HG03064 (cell line): ENCODE measurements at regions not wholly inside any gene's neighbourhood (a gene's known extent, or its start where the extent isn't known, plus 50 kb on each side); places are given as distances from the start of the nearest gene placed in this dataset.

Experiments used
- ATAC-seq: cut with Tn5 transposase; IDR thresholded peaks from one replicate; pipeline ENCODE4 v1.9.1; 2021; ENCODE audit warnings: low read depth; ENCODE audit not compliant: unreplicated experiment

GRCh38 chr13:21814604-21815003, 143.7 kb downstream of the FGF9 start:
- no peak for ATAC-seq

GRCh38 chr13:21817878-21818277, 147.0 kb downstream of the FGF9 start:
- no peak for ATAC-seq

GRCh38 chr13:21822029-21822428, 151.2 kb downstream of the FGF9 start:
- ATAC-seq, result no peak

GRCh38 chr13:21823416-21823815, 152.5 kb downstream of the FGF9 start:
- ATAC-seq, result no peak

GRCh38 chr13:21823949-21824348, 153.1 kb downstream of the FGF9 start:
- ATAC-seq, result no peak

GRCh38 chr13:21825186-21825585, 154.3 kb downstream of the FGF9 start:
- no peak for ATAC-seq

- ATAC-seq, result no peak
Observed at GRCh38 chr13:21825801-21826200, 154.9 kb downstream of the FGF9 start.

- ATAC-seq, result no peak
Observed at GRCh38 chr13:21826214-21827015, 155.5 kb downstream of the FGF9 start.

- no peak for ATAC-seq
Observed at GRCh38 chr13:21831654-21832324, 160.9 kb downstream of the FGF9 start.

GRCh38 chr13:21833921-21834320, 163.0 kb downstream of the FGF9 start:
- no peak for ATAC-seq

- ATAC-seq, result no peak
Observed at GRCh38 chr13:21834521-21834920, 163.6 kb downstream of the FGF9 start.

- no peak for ATAC-seq
Observed at GRCh38 chr13:21837288-21837687, 166.4 kb downstream of the FGF9 start.

GRCh38 chr13:21837841-21838551, 167.1 kb downstream of the FGF9 start:
- ATAC-seq, result no peak

- no peak for ATAC-seq
Observed at GRCh38 chr13:21846605-21847004, 175.7 kb downstream of the FGF9 start.

- ATAC-seq, result peak; percentile 85
Observed at GRCh38 chr13:21849323-21849722, 178.4 kb downstream of the FGF9 start.

- ATAC-seq, result no peak
Observed at GRCh38 chr13:21850013-21851006, 179.4 kb downstream of the FGF9 start.

- ATAC-seq, result no peak
Observed at GRCh38 chr13:21852043-21852442, 181.2 kb downstream of the FGF9 start.

GRCh38 chr13:21853779-21854178, 182.9 kb downstream of the FGF9 start:
- ATAC-seq, result no peak

- no peak for ATAC-seq
Observed at GRCh38 chr13:21868823-21869222, 197.9 kb downstream of the FGF9 start.

- ATAC-seq, result no peak
Observed at GRCh38 chr13:21871382-21871781, 200.5 kb downstream of the FGF9 start.
